Peyer's patch (tissue), 4 donors: ENCODE measurements at regions not wholly inside any gene's neighbourhood (a gene's known extent, or its start where the extent isn't known, plus 50 kb on each side); places are given as distances from the start of the nearest gene placed in this dataset.
A peak's percentile ranks its signal among the peaks of the same experiment; 100 is the strongest.

ENCODE experiments used
- DNase-seq, 3 donors: peaks; one replicate each; pipeline ENCODE4 v3.0.0-alpha.2; 2017 to 2019
- H3K27ac ChIP-seq, 4 donors: fragments of 200-600 bp; sonication (generic); one replicate each; pipeline ENCODE4 v1.5.1; 2016 to 2019
- H3K27me3 ChIP-seq, 2 donors: fragments of 200-600 bp; sonication (generic); one replicate each; pipeline ENCODE4 v1.5.1; 2019
- H3K36me3 ChIP-seq, 3 donors: fragments of 200-600 bp; sonication (generic); one replicate each; pipeline ENCODE4 v1.5.1; 2016 to 2019
- H3K4me1 ChIP-seq, 4 donors: fragments of 200-600 bp; sonication (generic); one replicate each; pipeline ENCODE4 v1.5.1; 2016 to 2019
- H3K4me3 ChIP-seq, 4 donors: fragments of 200-600 bp; sonication (generic); 1 replicate in 3 of 4; 2 replicates in 1 of 4; pipeline ENCODE4 v1.5.1; 2016 to 2019; ENCODE audit warnings: mild to moderate bottlenecking in 1 of 4
- H3K9me3 ChIP-seq, 4 donors: fragments of 200-600 bp; sonication (generic); one replicate each; pipeline ENCODE4 v1.5.1; 2016 to 2019; ENCODE audit warnings: mild to moderate bottlenecking in 1 of 4
- POLR2A ChIP-seq, 2 donors: fragments of 450-650 bp; IDR thresholded peaks; one replicate each; pipeline ENCODE4 v1.5.1; 2017; ENCODE audit warnings: antibody characterized with exemption in 2 of 2, mild to moderate bottlenecking in 2 of 2, moderate library complexity in 2 of 2
- TF ChIP-seq, protein P1 (sequence below), 6 experiments: fragments of 450-650 bp in 4 of 6; fragments of 200-600 bp in 2 of 6; sonication (generic) in 1 of 6; IDR thresholded peaks; one replicate each; pipeline ENCODE4 v1.5.1; 2017 to 2019; ENCODE audit warnings: antibody characterized with exemption in 6 of 6, mild to moderate bottlenecking in 3 of 6, moderate library complexity in 1 of 6

DNA sequence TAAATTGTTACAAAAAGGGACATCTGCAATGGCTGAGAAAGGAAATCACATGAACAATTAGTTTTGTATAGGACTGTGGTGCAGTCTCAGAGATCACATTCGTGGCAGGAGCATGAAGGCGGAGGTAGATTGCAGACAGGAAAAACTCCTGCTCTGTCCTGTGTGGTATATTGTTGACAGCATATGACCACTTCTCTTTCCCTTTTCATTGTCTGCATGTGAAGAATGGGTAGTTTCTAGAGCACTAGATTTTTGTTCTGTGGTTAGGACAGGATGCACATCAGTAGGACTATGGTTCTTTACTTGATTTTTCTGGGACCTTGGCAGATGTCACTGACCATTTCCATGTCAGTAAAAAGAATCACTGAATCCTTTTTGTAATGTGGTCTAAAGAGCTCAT is 625.9 kb upstream of the PKN2 start:
- H3K4me3 ChIP-seq, result no peak overlapping the region
- no peaks in the 10 kb centered on the region for H3K36me3 ChIP-seq
- no peak overlapping the region for H3K27ac ChIP-seq
- H3K9me3 ChIP-seq, result no peaks in the 10 kb centered on the region
- H3K27me3 ChIP-seq, result no peaks in the 10 kb centered on the region
- TF ChIP-seq, protein P1, sequence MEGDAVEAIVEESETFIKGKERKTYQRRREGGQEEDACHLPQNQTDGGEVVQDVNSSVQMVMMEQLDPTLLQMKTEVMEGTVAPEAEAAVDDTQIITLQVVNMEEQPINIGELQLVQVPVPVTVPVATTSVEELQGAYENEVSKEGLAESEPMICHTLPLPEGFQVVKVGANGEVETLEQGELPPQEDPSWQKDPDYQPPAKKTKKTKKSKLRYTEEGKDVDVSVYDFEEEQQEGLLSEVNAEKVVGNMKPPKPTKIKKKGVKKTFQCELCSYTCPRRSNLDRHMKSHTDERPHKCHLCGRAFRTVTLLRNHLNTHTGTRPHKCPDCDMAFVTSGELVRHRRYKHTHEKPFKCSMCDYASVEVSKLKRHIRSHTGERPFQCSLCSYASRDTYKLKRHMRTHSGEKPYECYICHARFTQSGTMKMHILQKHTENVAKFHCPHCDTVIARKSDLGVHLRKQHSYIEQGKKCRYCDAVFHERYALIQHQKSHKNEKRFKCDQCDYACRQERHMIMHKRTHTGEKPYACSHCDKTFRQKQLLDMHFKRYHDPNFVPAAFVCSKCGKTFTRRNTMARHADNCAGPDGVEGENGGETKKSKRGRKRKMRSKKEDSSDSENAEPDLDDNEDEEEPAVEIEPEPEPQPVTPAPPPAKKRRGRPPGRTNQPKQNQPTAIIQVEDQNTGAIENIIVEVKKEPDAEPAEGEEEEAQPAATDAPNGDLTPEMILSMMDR (IDR thresholded peaks at IDR 0.05), result no peak
- TF ChIP-seq POLR2A (IDR thresholded peaks at IDR 0.05), result no peak
- no peaks in the 10 kb centered on the region for H3K4me1 ChIP-seq
- DNase-seq, result no peak

DNA sequence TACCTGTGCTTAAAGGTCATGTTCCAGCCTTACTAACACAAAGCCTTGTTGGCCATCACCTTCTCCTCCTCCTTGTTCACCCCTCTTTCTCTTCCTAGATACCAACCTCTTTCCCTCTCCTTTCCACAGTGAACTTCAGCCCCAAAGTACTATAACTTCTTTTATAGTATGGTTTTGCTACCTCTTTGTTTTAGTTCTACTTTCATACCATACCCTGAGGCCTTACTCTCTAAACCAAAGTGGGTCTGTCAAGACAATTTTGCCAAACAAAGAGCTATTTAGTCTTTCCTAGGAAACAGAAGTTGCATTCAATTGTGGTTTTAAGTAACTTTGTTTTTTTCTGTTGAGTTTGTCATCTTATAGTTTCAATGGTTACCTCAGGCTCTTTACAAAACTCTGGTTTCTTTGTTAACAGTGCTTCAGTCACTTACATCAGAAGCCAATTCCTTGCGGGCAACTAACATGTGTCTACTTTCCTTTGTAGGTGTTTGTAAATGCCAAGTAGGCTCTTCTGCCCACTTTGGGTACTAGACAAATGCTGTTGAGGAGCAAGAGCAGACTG is 623.9 kb upstream of the PKN2 start:
- Histone ChIP-seq H3K4me1 (no peaks in the 10 kb centered on the region), H3K9me3 (no peaks in the 10 kb centered on the region), H3K27me3 (no peaks in the 10 kb centered on the region), H3K36me3 (no peaks in the 10 kb centered on the region), H3K4me3 (no peak overlapping the region), H3K27ac (no peak overlapping the region)
- DNase-seq, result no peak
- no peak for TF ChIP-seq POLR2A (IDR thresholded peaks at IDR 0.05)
- TF ChIP-seq, protein P1 (IDR thresholded peaks at IDR 0.05), result no peak

DNA sequence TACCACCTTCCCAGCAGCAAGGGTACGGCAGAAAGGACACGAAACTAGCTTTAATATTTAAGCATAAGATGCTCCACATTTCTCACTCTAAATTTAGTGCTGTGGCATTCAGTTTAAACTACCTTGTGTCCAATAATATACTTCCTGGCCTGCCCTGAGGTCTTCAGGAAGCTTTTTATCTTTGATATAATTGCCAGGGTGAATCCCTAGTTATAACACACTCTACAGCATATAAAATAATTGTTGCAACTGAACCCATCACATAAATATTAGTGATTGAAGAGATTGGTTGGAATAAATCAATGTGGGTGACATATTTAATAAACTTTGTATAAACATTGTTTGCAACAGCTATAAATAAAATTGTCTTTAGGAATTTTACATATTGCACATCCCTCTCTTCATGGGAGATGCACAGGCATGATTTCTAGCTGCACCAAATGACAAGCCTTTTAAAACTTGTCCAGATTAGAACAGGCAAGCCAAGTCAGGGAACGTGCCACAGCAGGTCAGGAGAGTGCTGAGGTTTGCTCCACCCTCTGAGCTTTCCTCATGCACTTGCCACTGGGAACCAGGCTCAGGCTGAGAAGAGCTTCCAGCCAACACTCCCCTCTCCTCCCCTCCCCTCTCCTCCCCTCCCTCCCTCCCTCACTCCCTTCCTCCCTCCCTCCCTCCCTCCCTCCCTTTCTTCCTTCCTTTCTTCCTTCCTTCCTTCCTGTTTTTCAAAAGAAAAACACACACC is 623.2 kb upstream of the PKN2 start:
- Histone ChIP-seq H3K27ac (no peak overlapping the region), H3K4me1 (no peaks in the 10 kb centered on the region), H3K27me3 (no peaks in the 10 kb centered on the region), H3K36me3 (no peaks in the 10 kb centered on the region), H3K9me3 (no peaks in the 10 kb centered on the region), H3K4me3 (no peak overlapping the region)
- TF ChIP-seq POLR2A (IDR thresholded peaks at IDR 0.05), result no peak
- TF ChIP-seq, protein P1 (IDR thresholded peaks at IDR 0.05), result no peak
- no peak for DNase-seq

DNA sequence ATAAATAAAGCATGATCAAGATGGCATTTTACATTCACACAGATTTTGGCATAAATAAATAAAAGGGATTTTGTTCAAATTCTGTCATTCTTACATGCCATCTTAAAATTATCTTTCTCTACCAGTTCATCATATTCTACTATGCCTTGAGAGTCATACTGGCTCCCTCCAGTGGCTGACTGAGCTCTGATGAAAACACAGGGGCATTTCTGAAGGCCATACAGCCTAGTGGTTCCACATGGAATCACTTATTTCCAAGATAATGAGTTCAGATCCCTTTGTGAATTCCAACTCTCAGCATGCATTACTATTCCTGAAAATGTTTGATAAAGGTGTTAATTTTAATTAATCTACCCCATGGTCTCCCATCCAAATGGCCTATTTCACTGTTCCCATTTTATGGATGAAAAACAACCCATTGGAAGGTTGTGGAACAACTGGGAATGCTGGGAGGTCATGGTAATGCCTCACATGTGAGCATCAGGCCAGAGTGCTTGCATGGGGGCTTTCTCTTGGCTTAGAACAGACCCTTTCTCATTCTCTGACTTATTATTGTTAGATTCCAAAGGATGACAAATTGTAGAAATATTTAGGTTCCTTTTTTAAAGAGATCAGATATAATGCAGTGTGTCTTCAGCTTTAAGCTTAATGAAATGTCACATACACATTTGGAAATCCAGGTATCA is 622.4 kb upstream of the PKN2 start:
- peak in 2 of 3 donors; percentile 39 to 81 for DNase-seq
- Histone ChIP-seq H3K36me3 (no peaks in the 10 kb centered on the region), H3K9me3 (no peaks in the 10 kb centered on the region)

DNA sequence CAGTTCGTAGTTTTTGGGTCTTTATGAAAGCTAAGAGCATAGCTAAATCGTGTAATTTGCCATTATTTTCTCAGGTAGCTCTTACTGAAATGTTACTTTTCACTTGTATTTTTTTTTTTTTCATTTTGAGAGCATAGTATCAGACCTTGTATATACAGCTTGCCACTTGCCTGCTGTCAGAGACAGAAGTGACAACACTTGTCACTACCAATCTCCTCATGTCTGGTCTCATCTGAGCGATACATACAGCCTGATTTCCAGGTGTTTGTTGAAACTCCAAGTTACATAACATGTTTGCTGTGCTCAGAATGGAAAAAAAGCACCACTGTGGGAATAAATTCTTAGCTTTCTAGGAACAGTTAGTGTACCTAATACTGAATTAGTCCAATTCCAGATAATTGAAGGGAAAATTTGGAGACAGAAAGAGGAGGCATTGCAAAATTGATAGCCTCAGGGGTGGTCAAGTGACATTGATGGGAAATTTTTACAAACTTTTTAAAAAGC is 621.4 kb upstream of the PKN2 start:
- Histone ChIP-seq H3K9me3 (no peaks in the 10 kb centered on the region), H3K27me3 (no peaks in the 10 kb centered on the region), H3K4me1 (no peaks in the 10 kb centered on the region), H3K4me3 (no peak overlapping the region), H3K27ac (no peak overlapping the region), H3K36me3 (no peaks in the 10 kb centered on the region)
- DNase-seq, result no peak
- TF ChIP-seq POLR2A (IDR thresholded peaks at IDR 0.05), result no peak

More for the DNA sequence above, 622.4 kb upstream of the PKN2 start:
- Histone ChIP-seq H3K27me3 (no peaks in the 10 kb centered on the region), H3K27ac (no peak overlapping the region), H3K4me1 (no peaks in the 10 kb centered on the region), H3K4me3 (no peak overlapping the region)
- no peak for TF ChIP-seq POLR2A (IDR thresholded peaks at IDR 0.05)
- TF ChIP-seq, protein P1 (IDR thresholded peaks at IDR 0.05), result peak in 4 of 6 experiments; percentile 55 to 96 (median 95)

DNA sequence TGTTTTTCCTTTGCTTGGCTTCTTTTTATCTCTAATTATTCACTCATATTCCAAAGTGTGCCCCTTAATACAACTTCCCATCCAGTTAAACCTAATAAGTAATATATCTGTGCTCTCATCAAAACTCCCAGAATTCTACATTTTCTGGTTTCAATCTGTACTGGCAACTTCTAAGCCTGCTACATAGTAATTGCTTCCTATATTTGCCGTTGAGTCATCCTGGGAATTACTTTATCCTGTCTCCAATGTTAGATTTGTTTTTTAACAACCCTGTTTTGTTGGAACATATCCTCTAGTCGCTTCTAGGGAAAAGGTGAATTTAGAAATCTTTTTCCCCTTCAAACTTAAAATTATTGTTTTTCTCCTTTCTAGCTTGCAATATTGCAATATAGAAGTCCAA is 620.5 kb upstream of the PKN2 start:
- no peak for DNase-seq
- Histone ChIP-seq H3K9me3 (no peaks in the 10 kb centered on the region), H3K36me3 (no peaks in the 10 kb centered on the region)

More for the DNA sequence above, 620.5 kb upstream of the PKN2 start:
- H3K27ac ChIP-seq, result no peak overlapping the region
- no peaks in the 10 kb centered on the region for H3K27me3 ChIP-seq
- no peak for TF ChIP-seq POLR2A (IDR thresholded peaks at IDR 0.05)
- TF ChIP-seq, protein P1 (IDR thresholded peaks at IDR 0.05), result no peak
- H3K4me3 ChIP-seq, result no peak overlapping the region
- no peaks in the 10 kb centered on the region for H3K4me1 ChIP-seq
